GM18873 (cell line): ENCODE measurements at regions not wholly inside any gene's neighbourhood (a gene's known extent, or its start where the extent isn't known, plus 50 kb on each side); places are given as distances from the start of the nearest gene placed in this dataset.
"Not testable (repeated sequence)": the region's sequence is repeated elsewhere in the genome, so short reads cannot be mapped to it uniquely, and the experiment has no call there.

Source experiments
- ATAC-seq: cut with Tn5 transposase; IDR thresholded peaks from one replicate; pipeline ENCODE4 v1.9.1; 2021; ENCODE audit warnings: mild to moderate bottlenecking, moderate library complexity, moderate number of reproducible peaks; ENCODE audit not compliant: unreplicated experiment, low FRiP score

DNA sequence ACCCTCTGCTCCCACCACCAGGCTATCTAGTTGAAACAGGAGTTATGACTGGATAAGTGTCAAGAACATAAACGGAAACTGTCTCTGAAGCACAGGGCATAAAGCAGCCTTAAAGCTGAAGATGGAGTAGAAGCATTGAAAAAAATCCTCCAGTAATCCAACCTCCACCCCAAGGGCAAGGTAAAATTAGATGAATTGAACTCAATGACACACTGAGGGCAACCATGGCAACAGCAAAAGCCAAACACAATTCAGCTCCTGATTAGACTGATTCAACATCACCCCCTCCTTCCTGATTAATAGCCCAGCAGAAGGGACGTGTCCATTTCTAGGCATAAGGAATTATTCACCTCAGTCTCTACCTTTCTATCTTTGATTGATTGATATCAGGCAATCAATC lies 183.2 kb upstream of the MAP3K1 start:
- ATAC-seq, result no peak

DNA sequence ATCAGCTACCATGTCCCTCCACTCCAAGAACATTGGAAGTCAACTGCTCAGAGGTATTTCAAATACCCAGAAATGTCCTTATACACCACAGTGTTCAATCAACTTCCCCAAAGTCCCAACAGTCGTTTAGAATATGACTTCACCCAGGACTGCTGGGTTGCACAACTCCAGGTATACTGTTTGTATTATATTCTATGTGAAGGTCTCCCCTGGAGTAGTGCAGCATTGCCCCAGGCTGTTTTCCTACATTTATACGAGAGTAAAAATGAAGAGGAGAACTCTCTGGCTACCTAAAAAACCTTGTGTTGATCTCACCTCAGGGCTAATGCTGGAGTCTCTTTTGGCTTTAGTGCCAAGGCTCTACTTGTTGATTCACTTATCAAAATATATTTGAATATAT lies 183.6 kb upstream of the MAP3K1 start:
- no peak for ATAC-seq

DNA sequence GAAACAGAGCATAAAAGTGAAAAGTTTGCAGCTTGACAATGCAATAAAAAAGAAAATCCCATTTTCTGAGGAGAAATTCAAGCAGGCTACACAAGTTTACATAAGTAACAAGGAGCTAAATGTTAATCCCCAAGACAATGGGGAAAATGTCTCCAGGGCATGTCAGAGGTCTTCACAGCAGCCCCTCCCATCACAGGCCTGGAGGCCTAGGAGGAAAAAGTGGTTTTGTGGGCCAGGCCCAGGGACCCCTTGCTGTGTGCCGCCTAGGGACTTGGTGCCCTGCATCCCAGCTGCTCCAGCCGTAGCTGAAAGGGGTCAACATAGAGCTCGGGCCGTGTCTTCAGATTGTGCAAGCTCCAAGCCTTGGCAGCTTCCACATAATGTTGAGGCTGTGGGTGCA lies 186.7 kb upstream of the MAP3K1 start:
- ATAC-seq, result not testable (repeated sequence)

DNA sequence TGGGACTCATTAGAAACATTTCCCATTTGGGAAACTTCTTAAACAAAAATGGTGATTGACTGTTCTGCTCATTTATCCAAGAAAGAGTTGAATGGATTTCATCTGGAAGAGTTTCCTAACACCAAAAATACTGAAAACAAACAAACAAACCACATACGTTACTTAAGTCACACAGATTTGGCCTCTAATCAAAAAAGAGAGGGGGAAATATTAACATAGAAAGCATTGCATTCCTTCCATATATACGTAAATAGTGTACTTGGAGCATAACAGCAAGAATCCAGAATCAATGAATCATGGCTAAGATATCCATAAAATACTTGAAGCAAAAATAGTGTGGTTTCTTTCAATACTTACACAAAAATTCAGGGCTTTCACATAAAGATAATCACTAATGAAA lies 189.8 kb upstream of the MAP3K1 start:
- ATAC-seq, result no peak

DNA sequence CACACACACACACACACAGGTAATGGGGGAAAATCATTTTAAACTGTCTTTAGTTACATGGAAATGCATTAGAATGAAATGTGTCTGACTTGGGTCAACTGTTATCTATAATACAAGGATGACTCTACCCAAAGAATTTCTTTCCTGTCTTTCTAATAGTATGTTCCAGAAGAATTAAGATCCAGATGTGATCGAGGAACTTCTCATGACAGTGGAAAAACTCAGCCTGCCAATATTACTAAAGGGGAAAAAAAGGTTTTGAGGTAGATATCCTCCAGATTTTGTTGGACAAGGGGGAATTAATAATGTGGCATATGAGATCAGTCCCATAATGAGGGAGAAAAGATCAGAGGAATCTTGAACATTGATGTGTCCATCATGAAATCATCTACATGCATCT lies 190.6 kb upstream of the MAP3K1 start:
- no peak for ATAC-seq

DNA sequence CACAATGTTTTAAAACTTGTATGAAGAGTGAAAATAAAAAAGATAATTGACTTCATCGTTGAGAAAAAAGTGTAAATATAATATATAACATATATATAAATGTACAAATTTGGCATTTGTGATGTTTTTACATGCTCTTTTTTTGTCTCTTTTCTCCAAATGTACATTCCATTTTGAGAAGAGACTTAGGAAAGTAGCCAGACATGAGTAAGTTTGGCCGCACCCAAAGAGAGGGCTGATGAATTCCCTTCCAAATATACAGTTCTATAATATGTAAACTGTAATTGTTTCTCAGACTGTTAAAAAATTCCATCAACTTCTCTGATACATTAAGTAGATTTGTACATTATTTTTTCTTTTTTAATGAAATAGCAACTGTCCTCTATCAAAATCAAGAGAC lies 193.2 kb upstream of the MAP3K1 start:
- ATAC-seq, result no peak

DNA sequence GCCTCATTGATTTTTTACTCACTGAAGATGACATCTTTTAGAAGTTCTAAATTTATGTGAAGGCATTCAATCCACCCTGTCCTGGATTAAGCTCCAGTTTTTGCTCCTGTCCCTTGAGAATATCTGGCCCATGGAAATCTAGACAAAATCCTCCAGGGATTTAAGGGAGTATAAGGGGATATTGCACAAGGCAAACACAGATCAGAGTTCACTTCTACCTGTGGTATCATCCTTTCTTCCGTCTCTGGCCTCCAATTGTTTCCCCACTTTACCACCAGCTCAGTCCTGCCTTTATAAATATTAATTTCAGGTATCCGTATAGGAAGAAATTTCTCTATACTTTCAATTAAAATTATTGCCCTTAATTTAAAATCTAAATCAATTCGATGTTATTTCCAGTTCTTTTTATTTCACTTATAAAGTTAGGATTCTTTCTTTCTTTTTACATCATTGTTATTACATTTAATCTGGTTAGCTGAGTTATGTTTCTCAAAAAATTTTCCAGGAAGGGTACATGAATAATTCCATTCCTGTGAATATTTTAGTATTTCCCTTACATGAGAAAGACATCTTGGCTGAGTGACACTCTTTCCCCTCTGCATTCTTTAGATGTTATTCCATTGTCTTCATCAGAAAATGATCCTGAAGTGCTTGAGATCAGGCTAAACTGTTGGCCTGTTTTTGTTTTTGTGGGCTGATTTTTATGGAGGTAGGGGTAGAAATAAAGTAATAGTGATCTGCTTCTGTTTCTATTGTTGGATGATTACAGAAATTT lies 194.3 kb upstream of the MAP3K1 start:
- no peak for ATAC-seq

DNA sequence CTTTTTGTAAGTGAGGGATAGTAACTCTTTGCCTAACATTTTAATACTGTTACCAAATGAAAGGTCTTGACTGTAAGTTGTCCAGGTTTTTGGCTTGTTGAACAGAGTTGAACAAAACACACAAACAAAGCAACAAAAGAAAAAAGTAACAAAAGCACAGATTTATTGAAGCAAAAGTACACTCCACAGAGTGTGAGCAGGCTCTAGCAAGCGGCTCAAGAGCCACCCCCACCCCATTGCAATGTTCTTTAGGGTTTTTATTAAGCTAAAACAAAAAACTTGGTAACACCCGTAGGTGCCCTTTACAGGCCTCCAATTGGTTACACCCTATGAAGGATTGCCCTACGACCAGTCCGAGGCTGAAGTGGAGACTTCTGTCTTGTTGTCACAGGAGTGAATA lies 197.4 kb upstream of the MAP3K1 start:
- no peak for ATAC-seq

DNA sequence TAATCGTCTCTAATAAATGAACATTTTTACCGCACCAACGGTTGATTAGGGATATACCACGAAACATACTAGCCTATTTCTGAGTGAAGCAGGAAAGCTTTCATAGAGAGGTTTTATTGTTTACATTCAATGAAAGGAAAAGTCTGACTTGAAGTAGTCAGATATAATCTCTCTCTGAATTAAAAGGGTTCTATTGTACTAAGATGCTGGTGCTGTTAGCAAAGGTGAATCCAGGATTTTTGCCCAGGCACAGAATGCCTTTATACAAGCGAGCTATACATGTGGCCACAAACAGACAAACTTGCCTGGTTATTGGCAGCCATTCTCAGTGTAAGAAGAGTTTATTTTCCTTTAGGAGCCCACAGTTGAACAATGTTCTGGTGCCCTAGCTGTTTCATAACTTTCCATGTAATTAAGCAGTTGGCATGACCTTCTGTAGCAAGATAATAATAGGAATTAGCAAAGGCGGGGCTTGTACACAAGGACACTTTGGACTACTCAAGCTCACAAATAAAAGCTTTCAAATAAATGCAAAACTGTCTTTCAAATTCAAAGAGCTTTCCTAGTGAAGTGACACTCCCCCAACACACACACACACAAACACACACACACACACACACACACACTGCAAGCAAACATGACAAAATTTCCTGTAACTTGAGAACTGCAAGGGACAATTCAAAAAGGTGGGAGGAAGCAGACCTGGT lies 198.7 kb upstream of the MAP3K1 start:
- no peak for ATAC-seq

DNA sequence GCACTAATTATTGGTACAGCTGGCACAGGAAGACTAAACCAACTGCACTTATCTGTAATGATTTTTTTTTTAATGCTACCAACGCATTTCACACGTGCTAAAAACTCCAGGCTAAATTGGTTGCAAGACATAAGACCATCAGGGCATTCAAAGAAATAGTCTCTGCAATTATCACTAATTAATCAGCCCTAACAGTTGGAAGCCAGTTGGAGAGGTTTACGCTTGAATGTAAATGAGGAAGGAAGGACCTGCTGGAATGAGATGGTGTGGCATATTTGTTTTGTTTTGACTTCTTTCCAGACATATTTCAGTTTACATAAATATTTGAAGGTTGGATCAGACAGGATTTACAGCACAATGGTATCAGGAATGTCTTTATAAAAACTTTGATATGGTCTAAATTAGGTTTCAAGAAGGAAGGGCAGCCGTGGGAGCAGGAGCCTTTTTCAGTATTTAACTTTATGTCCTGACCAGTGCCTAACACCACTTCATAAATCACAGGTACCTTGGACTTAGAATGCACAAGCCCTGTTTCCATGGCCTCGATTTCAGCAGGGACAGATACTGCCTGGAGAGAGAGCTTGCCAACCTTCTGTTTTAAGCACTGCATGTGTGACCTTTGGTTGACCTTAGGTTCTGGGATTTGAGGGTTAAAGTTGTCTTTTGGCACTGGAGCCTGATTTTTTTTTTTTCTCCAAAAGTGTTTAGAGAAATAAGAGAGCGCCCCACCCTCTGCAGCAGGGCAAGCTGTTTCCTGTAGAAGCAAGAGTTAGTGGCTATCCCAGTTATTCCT lies 199.8 kb upstream of the MAP3K1 start:
- no peak for ATAC-seq

DNA sequence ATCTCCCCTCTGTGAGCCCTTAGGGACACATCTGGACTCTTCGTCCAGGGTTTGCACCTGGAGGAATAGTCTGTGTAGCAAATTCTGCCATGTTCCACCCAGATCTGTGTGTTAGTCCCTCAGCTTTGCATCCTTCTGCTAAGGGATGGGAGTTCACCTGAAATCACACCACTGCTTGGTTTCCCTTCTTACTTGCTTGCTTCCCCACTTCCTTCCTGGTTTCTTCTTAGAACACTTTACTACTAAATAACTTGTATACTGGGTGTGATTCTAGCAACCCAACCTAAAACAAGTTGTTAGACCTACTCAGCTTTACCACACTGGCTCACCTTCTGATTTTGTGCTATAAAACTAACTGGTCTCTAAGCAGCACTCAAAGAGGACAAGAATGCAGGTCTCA lies 202.6 kb upstream of the MAP3K1 start:
- no peak for ATAC-seq

DNA sequence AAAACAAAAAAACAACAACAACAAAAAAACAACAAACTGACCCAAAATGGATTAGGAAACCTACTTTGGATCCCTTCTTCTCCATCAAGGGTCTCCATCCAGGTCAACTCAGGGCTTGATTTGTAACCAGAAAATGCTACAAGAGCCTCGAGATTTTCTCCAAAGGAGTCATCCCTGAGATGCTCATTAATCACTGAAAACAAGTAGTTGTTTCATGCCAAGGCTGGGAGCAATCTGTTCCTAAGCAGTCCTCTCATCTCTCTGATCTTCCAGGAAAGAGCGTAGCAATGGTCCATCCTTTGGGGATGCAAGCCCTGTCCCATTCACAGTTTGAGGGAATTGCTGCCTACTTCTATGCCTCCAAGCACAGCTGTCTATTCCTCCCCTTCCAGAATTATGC lies 203.0 kb upstream of the MAP3K1 start:
- no peak for ATAC-seq

DNA sequence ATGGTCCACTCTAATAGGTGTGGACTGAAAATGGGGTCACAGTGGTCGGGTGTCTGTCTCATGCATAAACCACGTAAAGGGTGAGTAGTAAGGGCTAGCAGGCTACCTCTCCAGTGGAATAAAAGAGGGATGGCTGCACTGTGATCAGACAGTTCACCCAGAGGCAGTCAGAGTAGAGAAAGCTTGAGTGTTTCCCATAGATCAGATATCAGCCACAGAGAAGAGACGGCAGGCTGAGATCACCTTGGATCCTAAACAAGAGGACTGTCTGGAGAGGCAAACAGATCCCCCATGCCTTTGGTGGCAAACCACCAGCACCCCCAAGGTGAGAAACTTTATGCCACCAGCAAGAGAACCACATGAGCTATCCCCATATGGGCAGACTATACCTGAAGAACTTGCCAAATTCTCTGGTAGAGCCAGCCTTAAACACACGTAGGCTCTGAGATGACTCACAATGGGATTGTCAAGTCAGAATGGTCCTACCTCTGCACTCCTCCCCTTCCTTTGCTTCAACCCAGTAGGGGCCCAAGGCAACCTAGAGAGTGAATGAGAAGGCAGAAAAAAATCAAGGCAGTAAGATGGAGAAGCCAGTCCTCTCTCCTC lies 205.2 kb upstream of the MAP3K1 start:
- no peak for ATAC-seq

DNA sequence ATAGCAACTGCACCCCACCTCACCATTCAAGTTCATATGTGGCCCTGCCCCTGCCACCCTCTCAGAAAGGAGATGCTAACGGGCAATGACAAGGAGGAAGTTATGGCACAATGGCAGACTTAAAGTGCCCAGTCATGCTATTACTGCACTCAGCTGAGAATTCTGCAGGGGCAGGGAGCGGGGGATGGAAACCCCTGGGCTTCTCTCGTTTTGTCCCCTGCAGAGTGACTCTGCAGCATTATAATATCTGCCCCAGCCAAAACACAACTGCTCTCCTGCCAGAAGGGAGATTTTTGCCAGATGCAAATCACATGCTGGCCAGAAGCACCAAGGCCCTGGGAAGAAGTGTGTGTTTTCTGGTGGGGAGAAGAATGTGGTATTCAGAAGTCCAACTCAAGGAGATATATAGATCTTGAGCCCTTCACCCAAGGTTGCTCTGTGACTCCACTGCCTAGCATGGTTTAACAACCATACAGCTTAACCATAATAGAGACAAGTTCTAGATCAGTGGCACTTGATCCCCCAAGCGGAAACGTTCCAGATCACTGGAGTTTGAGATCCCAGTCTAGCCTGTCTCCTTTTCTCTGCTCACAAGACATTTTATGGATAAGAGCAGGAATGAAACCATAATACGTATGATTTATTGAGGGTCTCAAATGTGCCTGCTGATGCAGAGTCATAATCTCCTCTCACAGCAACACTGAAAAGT lies 207.0 kb upstream of the MAP3K1 start:
- ATAC-seq, result no peak

DNA sequence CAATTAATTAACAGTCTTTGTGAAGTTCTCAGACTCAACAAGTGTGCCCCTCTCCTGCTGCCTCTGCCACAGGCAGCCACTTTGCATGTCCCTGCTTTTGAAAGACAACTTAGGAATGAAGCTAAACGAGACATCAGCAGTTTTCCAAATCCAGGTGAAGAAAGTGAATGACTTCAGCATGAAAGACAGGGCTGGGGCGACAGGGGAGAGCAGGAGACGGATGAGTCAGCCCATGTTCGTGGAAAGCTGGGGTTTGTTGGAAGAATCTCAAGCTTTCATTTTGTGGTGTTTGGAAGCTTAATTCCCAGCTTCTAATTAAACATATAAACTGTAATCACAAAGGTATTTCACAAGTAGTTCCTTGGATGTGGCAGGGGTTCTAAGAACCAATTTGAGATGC lies 207.8 kb upstream of the MAP3K1 start:
- ATAC-seq, result no peak

DNA sequence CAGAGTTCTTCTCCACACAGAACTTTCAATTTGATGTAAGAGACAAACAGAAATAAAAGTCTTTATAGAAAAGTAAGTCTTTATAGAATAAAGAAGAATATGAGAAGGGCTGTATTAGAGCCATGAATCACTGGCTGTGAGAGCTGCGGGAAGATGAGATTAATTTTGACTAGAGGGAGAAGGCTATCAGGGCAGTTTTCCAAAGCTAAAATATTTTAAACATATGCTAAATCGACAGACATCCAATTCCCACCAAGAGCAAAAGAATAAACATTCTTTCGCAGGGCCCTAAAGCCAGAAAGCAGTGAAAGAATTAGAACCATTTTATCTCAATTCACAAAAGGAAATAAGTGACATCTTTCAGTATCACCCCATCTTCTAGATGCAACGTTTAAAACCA lies 208.3 kb upstream of the MAP3K1 start:
- no peak for ATAC-seq

DNA sequence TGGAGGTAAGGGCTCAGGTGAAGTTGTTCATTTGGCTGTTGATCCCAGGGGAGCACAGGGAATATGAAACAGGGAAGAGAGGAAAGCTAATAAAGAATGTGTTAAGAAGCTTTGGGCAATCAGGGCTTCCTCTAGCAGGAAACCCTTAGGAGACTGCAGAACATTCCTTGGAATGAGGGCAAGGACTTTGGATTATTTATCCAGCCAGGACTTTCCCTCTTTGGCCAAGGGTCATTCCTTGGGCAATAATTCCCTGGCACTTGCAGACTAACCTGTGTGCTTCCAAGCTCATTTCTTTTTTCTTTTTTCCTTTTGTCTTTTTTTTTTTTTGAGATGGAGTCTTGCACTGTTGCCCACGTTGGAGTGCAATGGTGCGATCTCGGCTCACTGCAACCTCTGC lies 209.2 kb upstream of the MAP3K1 start:
- no peak for ATAC-seq

DNA sequence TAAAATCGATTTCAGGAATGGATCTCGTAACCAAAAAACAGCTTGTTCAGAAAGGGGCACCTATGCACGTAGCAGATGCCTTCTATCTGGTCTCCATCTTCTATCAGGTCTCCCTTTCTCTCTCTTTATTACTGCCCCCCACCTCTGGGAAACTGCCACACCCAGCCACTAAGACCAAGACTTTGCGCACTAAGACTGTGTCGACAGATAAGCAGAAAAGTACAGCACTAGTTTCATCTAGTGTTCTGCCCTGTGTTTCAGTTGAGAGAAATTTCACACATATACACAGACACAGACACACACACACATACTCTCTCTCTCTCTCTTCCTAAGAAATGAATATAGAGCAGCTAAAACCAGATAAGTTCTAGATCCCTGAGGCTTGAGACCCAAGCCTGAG lies 210.1 kb upstream of the MAP3K1 start:
- no peak for ATAC-seq

DNA sequence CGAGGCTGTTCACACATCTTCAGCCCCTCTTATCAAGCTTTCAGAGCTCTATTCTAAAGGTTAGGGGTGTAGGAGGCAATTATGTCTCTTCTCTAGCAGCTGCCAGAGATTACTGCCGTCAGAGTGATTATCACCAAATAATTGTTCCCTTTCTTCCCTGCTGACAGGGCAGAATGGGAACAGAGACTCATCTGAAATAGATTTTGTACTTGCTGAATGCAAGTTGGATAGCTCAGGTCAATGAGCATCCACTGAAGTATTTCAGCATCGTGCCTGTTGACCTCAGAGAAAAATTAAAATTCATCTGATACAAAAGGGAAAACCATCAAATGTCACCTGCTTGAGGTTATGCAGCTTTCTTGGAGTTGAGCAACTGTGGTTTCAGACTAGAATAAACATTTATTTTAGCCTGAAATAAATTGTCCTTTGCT lies 213.7 kb upstream of the MAP3K1 start:
- ATAC-seq, result no peak

DNA sequence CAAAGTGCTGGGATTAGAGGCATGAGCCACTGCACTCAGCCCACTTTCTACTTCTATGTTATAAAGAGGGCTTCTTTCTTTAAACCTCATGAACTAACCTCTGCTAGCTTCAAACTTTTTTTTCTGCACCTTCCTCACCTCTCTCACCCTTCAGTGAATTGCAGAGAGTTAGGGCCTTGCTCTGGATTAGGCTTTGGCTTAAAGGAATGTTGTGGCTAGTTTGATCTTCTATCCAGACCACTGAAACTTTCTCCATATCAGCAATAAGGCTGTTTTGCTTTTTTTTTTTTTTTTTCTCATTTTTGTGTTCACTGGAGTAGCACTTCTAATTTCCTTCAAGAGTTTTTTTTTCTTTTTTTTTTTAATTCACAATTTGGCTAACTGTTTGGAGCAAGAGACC lies 216.4 kb upstream of the MAP3K1 start:
- ATAC-seq, result no peak
